GM10248 (cell line): ENCODE measurements at regions not wholly inside any gene's neighbourhood (a gene's known extent, or its start where the extent isn't known, plus 50 kb on each side); places are given as distances from the start of the nearest gene placed in this dataset.

ENCODE experiments used
- CTCF ChIA-PET: fragments of 300-600 bp; sonication (Branson Sonifier 250); formaldehyde crosslinking; extraction: SDS; loops from one replicate; lab custom pipeline; 2021; ENCODE audit warnings: antibody characterized with exemption; lab: Yijun Ruan, JAX
- POLR2A ChIA-PET: fragments of 350-650 bp; sonication (Branson Sonifier 250); formaldehyde crosslinking; extraction: SDS; loops from one replicate; lab custom pipeline; 2020; ENCODE audit warnings: antibody characterized with exemption; lab: Yijun Ruan, JAX
- DNase-seq: peaks from one replicate; pipeline ENCODE4 v3.0.0; 2012; ENCODE audit errors: extremely low spot score
- CTCF ChIP-seq: IDR thresholded peaks from 2 replicates; pipeline ENCODE4 v1.5.1; 2012; ENCODE audit warnings: mild to moderate bottlenecking, low read depth; ENCODE audit errors: extremely low read depth, missing control alignments, control extremely low read depth

DNA sequence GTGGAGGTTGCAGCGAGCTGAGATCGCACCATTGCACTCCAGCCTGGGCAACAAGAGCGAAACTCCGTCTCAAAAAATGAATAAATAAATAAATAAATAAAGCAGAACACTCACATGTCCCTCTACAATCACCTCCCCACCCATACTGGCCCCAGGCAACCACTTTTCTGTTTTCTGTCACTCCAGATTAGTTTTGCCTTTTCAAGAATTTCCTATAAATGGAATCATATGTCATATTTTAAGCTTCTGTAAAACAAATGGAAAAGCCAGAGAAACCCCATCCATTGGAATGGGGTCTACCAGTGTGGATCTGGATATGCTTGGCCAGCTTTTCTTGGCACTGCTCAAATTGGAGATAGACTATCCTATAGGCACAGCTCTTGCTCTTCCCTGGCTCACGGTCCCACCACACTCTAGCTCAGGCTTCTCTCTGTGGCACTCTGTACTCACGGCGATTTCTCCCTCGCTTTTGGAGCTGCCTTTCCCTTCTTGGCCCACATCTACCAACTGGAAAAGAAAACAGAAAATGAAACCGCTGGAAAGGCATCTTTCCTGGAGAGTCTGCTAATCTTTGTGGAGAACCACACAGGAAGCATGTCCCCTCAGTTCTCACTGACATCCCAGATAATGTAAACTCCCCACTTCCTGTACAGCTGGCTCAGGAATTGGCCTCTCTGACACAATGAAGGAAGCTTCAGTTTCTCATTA, 210.1 kb downstream of the JCAD start:
- no peak for TF ChIP-seq CTCF
- ChIA-PET CTCF (no interaction called here), POLR2A (no interaction called here)
- no peak for DNase-seq

DNA sequence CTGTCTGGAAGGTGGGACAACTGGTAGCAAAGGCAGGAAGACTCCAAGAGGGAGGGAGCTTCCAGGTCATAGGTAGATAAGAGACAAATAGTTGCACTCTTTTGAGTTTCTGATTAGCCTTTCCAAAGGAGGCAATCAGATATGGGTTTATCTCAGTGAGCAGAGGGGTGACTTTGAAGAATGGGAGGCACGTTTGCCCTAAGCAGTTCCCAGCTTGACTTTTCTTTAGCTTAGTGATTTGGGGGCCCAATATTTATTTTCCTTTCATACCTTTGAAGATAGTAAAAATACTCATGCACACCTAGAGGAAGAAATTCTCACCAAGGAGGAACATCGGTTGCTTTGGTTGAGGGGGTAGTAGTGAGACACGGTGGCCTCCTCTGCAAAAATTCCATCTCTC, 212.1 kb upstream of the SVIL start:
- DNase-seq = no peak
- CTCF ChIA-PET = no interaction called here
- TF ChIP-seq CTCF = no peak
- POLR2A ChIA-PET = no interaction called here

GRCh38 chr10:29845166-29845565, 210.4 kb upstream of the SVIL start:
- POLR2A ChIA-PET = no interaction called here
- no peak for TF ChIP-seq CTCF
- DNase-seq = no peak
- CTCF ChIA-PET = interaction anchor here (1.3 kb wide), 1 partner anchor 20 kb away, joined by 3 read pairs; no protein-coding TSS in a partner anchor

GRCh38 chr10:29843143-29843542, 208.4 kb upstream of the SVIL start:
- ChIA-PET CTCF (no interaction called here), POLR2A (no interaction called here)
- DNase-seq = no peak
- TF ChIP-seq CTCF = no peak

GRCh38 chr10:29841724-29842649, 207.2 kb upstream of the SVIL start:
- POLR2A ChIA-PET = interaction anchor here (0.5 kb wide), 1 partner anchor 223 kb away, joined by 6 read pairs; no protein-coding TSS in a partner anchor
- no peak for DNase-seq
- CTCF ChIA-PET = interaction anchor here (1.5 kb wide), 1 partner anchor 12 kb away, joined by 3 read pairs; no protein-coding TSS in a partner anchor
- no peak for TF ChIP-seq CTCF

DNA sequence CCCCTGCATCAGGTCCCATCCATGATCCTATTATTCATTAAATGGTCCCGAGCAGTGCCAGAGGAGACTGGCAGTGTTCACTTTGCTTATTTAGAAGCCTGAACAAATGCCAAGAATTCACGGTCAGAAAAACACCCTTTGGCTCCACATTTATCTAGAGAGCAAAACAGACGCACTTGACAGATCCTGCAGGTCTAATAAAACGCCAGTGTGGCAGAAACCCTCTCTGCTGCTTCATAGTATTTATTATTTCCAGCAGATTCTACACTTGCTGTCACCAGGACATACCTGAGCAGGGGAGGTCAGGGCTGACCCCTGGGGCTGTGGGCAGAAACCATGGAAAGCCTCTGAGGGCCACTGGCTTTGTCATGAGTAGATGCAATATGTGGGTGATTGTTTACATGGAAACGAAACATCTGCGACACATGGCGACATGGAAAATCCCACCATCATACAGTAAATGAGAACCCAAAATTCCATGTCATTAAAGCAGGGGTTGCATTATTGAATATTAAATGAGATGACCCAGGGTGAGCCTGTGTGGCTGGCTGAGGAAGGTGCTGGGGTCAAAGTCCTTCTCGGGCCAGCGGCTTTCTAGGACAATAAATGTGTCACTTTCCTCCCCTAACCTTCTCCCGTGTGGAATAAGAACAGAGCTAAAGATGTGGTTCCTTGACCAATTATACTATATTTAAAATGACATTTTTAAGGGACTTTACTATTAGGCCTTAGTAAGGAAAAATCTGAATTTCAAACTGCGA, 205.9 kb upstream of the SVIL start:
- ChIA-PET CTCF (interaction anchor here (1.5 kb wide), 1 partner anchor 11 kb away, joined by 3 read pairs; no protein-coding TSS in a partner anchor), POLR2A (no interaction called here)
- TF ChIP-seq CTCF = no peak
- DNase-seq = no peak
